GM12864 (cell line): ENCODE measurements at regions not wholly inside any gene's neighbourhood (a gene's known extent, or its start where the extent isn't known, plus 50 kb on each side); places are given as distances from the start of the nearest gene placed in this dataset.
"Not testable (repeated sequence)": the region's sequence is repeated elsewhere in the genome, so short reads cannot be mapped to it uniquely, and the experiment has no call there.

Experiments used
- DNase-seq: peaks from one replicate; pipeline ENCODE4 v3.0.0-alpha.2; 2011; ENCODE audit warnings: low read depth
- H3K4me3 ChIP-seq: 2 replicates; pipeline ENCODE4 v1.5.1; 2011; ENCODE audit warnings: mild to moderate bottlenecking, low read depth, low read length, control low read depth
- CTCF ChIP-seq: IDR thresholded peaks from 2 replicates; pipeline ENCODE4 v1.5.1; 2011; ENCODE audit warnings: low read depth, mild to moderate bottlenecking, moderate library complexity, low read length, control low read depth, inconsistent platforms; ENCODE audit errors: missing control alignments

GRCh38 chr9:27818348-27818747, 245.1 kb upstream of the C9orf72 start:
- no peak for DNase-seq
- no peak overlapping the region for H3K4me3 ChIP-seq
- TF ChIP-seq CTCF, result no peak

- H3K4me3 ChIP-seq, result no peak overlapping the region
- DNase-seq, result no peak
- TF ChIP-seq CTCF, result no peak
Observed at GRCh38 chr9:27828908-27829307, 255.6 kb upstream of the C9orf72 start.

- no peak overlapping the region for H3K4me3 ChIP-seq
- DNase-seq, result no peak
- TF ChIP-seq CTCF, result no peak
Observed at GRCh38 chr9:27829621-27830020, 256.3 kb upstream of the C9orf72 start.

GRCh38 chr9:27832108-27832507, 258.8 kb upstream of the C9orf72 start:
- H3K4me3 ChIP-seq, DNase-seq: not testable (repeated sequence)

- H3K4me3 ChIP-seq, result no peak overlapping the region
- TF ChIP-seq CTCF, result no peak
- DNase-seq, result no peak
Observed at GRCh38 chr9:27835286-27835685, 262.0 kb upstream of the C9orf72 start.

- no peak overlapping the region for H3K4me3 ChIP-seq
- no peak for DNase-seq
- no peak for TF ChIP-seq CTCF
Observed at GRCh38 chr9:27835746-27836145, 262.5 kb upstream of the C9orf72 start.

GRCh38 chr9:27836661-27837401, 263.6 kb upstream of the C9orf72 start:
- TF ChIP-seq CTCF, result no peak
- H3K4me3 ChIP-seq, result no peak overlapping the region
- DNase-seq, result no peak

GRCh38 chr9:27838876-27839275, 265.6 kb upstream of the C9orf72 start:
- DNase-seq, result no peak
- TF ChIP-seq CTCF, result no peak

GRCh38 chr9:27839767-27840166, 266.5 kb upstream of the C9orf72 start:
- not testable (repeated sequence) for H3K4me3 ChIP-seq, DNase-seq

More at GRCh38 chr9:27838876-27839275, 265.6 kb upstream of the C9orf72 start:
- H3K4me3 ChIP-seq, result no peak overlapping the region
